ENCODE measurements at regions not wholly inside any gene's neighbourhood (a gene's known extent, or its start where the extent isn't known, plus 50 kb on each side); places are given as distances from the start of the nearest gene placed in this dataset.

- no peak for DNase-seq
Measured at GRCh38 chr4:8796096-8796495, 75.5 kb downstream of the HMX1 start.

GRCh38 chr4:8795140-8795539 is 76.5 kb downstream of the HMX1 start:
- DNase-seq: no peak

GRCh38 chr4:8794491-8794890 is 77.1 kb downstream of the HMX1 start:
- no peak for DNase-seq

- DNase-seq: no peak
Measured at GRCh38 chr4:8793571-8794160, 78.0 kb downstream of the HMX1 start.

- no peak for DNase-seq
Measured at GRCh38 chr4:8792491-8792890, 79.1 kb downstream of the HMX1 start.

GRCh38 chr4:8791609-8792008 is 80.0 kb downstream of the HMX1 start:
- DNase-seq: no peak

- no peak for DNase-seq
Measured at GRCh38 chr4:8790749-8791148, 80.9 kb downstream of the HMX1 start.

GRCh38 chr4:8788174-8788573 is 83.5 kb downstream of the HMX1 start:
- no peak for DNase-seq

- no peak for DNase-seq
Measured at GRCh38 chr4:8786166-8786565, 85.5 kb downstream of the HMX1 start.

- no peak for DNase-seq
Measured at GRCh38 chr4:8785656-8786142, 85.9 kb downstream of the HMX1 start.

GRCh38 chr4:8783736-8784135 is 87.9 kb downstream of the HMX1 start:
- no peak for DNase-seq

GRCh38 chr4:8782135-8782534 is 89.5 kb downstream of the HMX1 start:
- no peak for DNase-seq

GRCh38 chr4:8781641-8782040 is 90.0 kb downstream of the HMX1 start:
- DNase-seq: no peak

- DNase-seq: no peak
Measured at GRCh38 chr4:8780596-8781368, 90.9 kb downstream of the HMX1 start.

GRCh38 chr4:8780086-8780485 is 91.6 kb downstream of the HMX1 start:
- no peak for DNase-seq

GRCh38 chr4:8779490-8779932 is 92.1 kb downstream of the HMX1 start:
- no peak for DNase-seq

- DNase-seq: no peak
Measured at GRCh38 chr4:8778760-8779159, 92.9 kb downstream of the HMX1 start.

GRCh38 chr4:8778291-8778690 is 93.3 kb downstream of the HMX1 start:
- DNase-seq: no peak

- DNase-seq: no peak
Measured at GRCh38 chr4:8777320-8778196, 94.1 kb downstream of the HMX1 start.

GRCh38 chr4:8776366-8776765 is 95.3 kb downstream of the HMX1 start:
- DNase-seq: no peak

- DNase-seq: no peak
Measured at GRCh38 chr4:8775751-8776355, 95.8 kb downstream of the HMX1 start.

- DNase-seq: no peak
Measured at GRCh38 chr4:8775121-8775520, 96.5 kb downstream of the HMX1 start.

- no peak for DNase-seq
Measured at GRCh38 chr4:8774071-8774470, 97.6 kb downstream of the HMX1 start.
